Astrocyte (in vitro differentiated cells and primary cell): ENCODE measurements at regions not wholly inside any gene's neighbourhood (a gene's known extent, or its start where the extent isn't known, plus 50 kb on each side); places are given as distances from the start of the nearest gene placed in this dataset.

Source experiments
- DNase-seq: peaks from one replicate; pipeline ENCODE4 v3.0.0-alpha.2; 2010; ENCODE audit warnings: low read depth
- FAIRE-seq: peaks from 2 replicates; lab custom pipeline; 2011; peaks lifted over from hg19 to GRCh38; lab: Jason Lieb, UNC
- H2AFZ ChIP-seq: 2 replicates; pipeline ENCODE4 v1.6.0; 2012; ENCODE audit warnings: low read depth, low read length, inconsistent platforms
- H3K27ac ChIP-seq: 2 replicates; pipeline ENCODE4 v1.5.1; 2011; ENCODE audit warnings: low read depth, low read length, inconsistent platforms
- H3K27me3 ChIP-seq: 2 replicates; pipeline ENCODE4 v1.6.0; 2011; ENCODE audit warnings: low read length, inconsistent platforms; ENCODE audit not compliant: insufficient read depth
- H3K36me3 ChIP-seq: 2 replicates; pipeline ENCODE4 v1.5.1; 2011; ENCODE audit warnings: low read length, inconsistent platforms; ENCODE audit not compliant: insufficient read depth
- H3K4me1 ChIP-seq: 2 replicates; pipeline ENCODE4 v1.5.1; 2011; ENCODE audit warnings: low read length, inconsistent platforms; ENCODE audit not compliant: insufficient read depth
- H3K4me2 ChIP-seq: 2 replicates; pipeline ENCODE4 v1.6.0; 2012; ENCODE audit warnings: low read length, inconsistent platforms
- H3K4me3 ChIP-seq: 2 replicates; pipeline ENCODE4 v1.5.1; 2011; ENCODE audit warnings: low read depth, mild to moderate bottlenecking, low read length, inconsistent platforms; ENCODE audit not compliant: insufficient read depth
- H3K79me2 ChIP-seq: 2 replicates; pipeline ENCODE4 v1.6.0; 2012; ENCODE audit warnings: mild to moderate bottlenecking, low read length, inconsistent platforms; ENCODE audit not compliant: insufficient read depth
- H3K9ac ChIP-seq: 2 replicates; pipeline ENCODE4 v1.6.0; 2012; ENCODE audit warnings: mild to moderate bottlenecking, low read length, inconsistent platforms
- H3K9me3 ChIP-seq: 2 replicates; pipeline ENCODE4 v1.5.1; 2012; ENCODE audit warnings: low read depth, mild to moderate bottlenecking, low read length, inconsistent platforms; ENCODE audit not compliant: insufficient read depth
- H4K20me1 ChIP-seq: 2 replicates; pipeline ENCODE4 v1.6.0; 2012; ENCODE audit warnings: low read length, inconsistent platforms; ENCODE audit not compliant: insufficient read depth
- H3K27ac Mint-ChIP-seq: one replicate; pipeline ENCODE4 v1.8.0; 2021; ENCODE audit warnings: mild to moderate bottlenecking, mixed read lengths; ENCODE audit not compliant: unreplicated experiment
- H3K27me3 Mint-ChIP-seq: one replicate; pipeline ENCODE4 v1.8.0; 2021; ENCODE audit warnings: low read depth, mixed read lengths; ENCODE audit not compliant: unreplicated experiment
- H3K36me3 Mint-ChIP-seq: one replicate; pipeline ENCODE4 v1.8.0; 2021; ENCODE audit warnings: low read depth, mixed read lengths; ENCODE audit not compliant: unreplicated experiment
- H3K4me1 Mint-ChIP-seq: one replicate; pipeline ENCODE4 v1.8.0; 2021; ENCODE audit warnings: low read depth, mixed read lengths; ENCODE audit not compliant: unreplicated experiment
- H3K4me3 Mint-ChIP-seq: one replicate; pipeline ENCODE4 v1.8.0; 2021; ENCODE audit warnings: mild to moderate bottlenecking, moderate library complexity, mixed read lengths; ENCODE audit not compliant: unreplicated experiment
- H3K9me3 Mint-ChIP-seq: one replicate; pipeline ENCODE4 v1.8.0; 2021; ENCODE audit warnings: mild to moderate bottlenecking, mixed read lengths; ENCODE audit not compliant: unreplicated experiment
- CTCF ChIP-seq: IDR thresholded peaks from 2 replicates; pipeline ENCODE4 v1.5.1; 2011; ENCODE audit warnings: low read depth, mild to moderate bottlenecking, inconsistent platforms, low read length, moderate library complexity; ENCODE audit not compliant: insufficient read depth
- EZH2 ChIP-seq: IDR thresholded peaks from 2 replicates; pipeline ENCODE4 v1.6.1; 2012; ENCODE audit warnings: mild to moderate bottlenecking, low read length, inconsistent platforms; ENCODE audit not compliant: insufficient read depth

GRCh38 chr4:10746371-10747171 lies 62.0 kb upstream of the CLNK start:
- no peaks in the 10 kb centered on the region for H3K79me2 ChIP-seq
- Mint-ChIP-seq H3K36me3 (no peaks in the 10 kb centered on the region), H3K27me3 (peaks cover 3% of the 10 kb centered on the region), H3K4me1 (peaks cover 6% of the 10 kb centered on the region), H3K27ac (no peak overlapping the region), H3K4me3 (no peak overlapping the region), H3K9me3 (no peaks in the 10 kb centered on the region)
- H3K9me3 ChIP-seq = no peaks in the 10 kb centered on the region
- no peaks in the 10 kb centered on the region for H3K36me3 ChIP-seq
- TF ChIP-seq CTCF (no peak), EZH2 (no peak)
- no peaks in the 10 kb centered on the region for H4K20me1 ChIP-seq
- no peak overlapping the region for H3K27ac ChIP-seq
- no peak for FAIRE-seq
- H3K4me3 ChIP-seq = no peak overlapping the region
- peak; percentile 86 for DNase-seq
- peak overlapping the region; percentile 4 for H3K9ac ChIP-seq
- H3K4me1 ChIP-seq = no peaks in the 10 kb centered on the region
- H3K4me2 ChIP-seq = peak overlapping the region; percentile 6
- H2AFZ ChIP-seq = no peak overlapping the region
- H3K27me3 ChIP-seq = no peaks in the 10 kb centered on the region

DNA sequence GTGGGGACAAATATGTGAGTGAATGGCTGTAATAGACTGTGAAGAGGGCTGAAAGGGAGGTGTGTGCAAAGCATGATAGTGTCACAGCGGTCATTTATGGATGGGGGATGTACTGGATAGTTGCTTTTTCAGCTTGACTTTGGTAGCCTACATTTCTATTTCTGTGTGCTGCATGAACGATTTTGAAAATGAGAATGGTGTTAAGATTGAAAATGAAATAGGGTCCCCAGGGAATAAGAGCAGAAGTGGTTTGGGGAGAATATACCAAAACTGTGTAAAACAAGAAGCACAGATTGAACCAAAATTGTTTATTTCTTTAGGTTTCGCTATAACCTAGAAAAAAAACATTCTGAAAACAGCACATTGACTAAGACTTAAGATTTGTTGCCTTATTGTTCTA lies 58.8 kb upstream of the CLNK start:
- Histone ChIP-seq H3K9ac (no peak overlapping the region), H3K36me3 (no peaks in the 10 kb centered on the region), H3K27me3 (no peaks in the 10 kb centered on the region), H3K27ac (no peak overlapping the region), H3K4me3 (no peak overlapping the region), H4K20me1 (no peaks in the 10 kb centered on the region), H3K79me2 (no peaks in the 10 kb centered on the region), H3K9me3 (no peaks in the 10 kb centered on the region), H2AFZ (no peak overlapping the region), H3K4me1 (peaks cover 22% of the 10 kb centered on the region), H3K4me2 (no peak overlapping the region)
- Mint-ChIP-seq H3K4me1 (peaks cover 6% of the 10 kb centered on the region), H3K27ac (no peak overlapping the region), H3K27me3 (no peaks in the 10 kb centered on the region), H3K9me3 (no peaks in the 10 kb centered on the region), H3K4me3 (no peak overlapping the region), H3K36me3 (no peaks in the 10 kb centered on the region)
- FAIRE-seq (no peak), DNase-seq (no peak)
- TF ChIP-seq EZH2 (no peak), CTCF (no peak)
